CD4-positive, alpha-beta memory T cell (primary cell): ENCODE measurements at regions not wholly inside any gene's neighbourhood (a gene's known extent, or its start where the extent isn't known, plus 50 kb on each side); places are given as distances from the start of the nearest gene placed in this dataset.

Source experiments
- CTCF ChIA-PET: fragments of 350-600 bp; sonication (Branson Sonifier 250); formaldehyde crosslinking; loops from one replicate; lab custom pipeline; 2021; ENCODE audit warnings: inconsistent platforms; ENCODE audit not compliant: partially characterized antibody; lab: Charles Lee
- POLR2A ChIA-PET: fragments of 350-600 bp; sonication (Branson Sonifier 250); formaldehyde crosslinking; loops from one replicate; lab custom pipeline; 2021; ENCODE audit not compliant: partially characterized antibody; lab: Charles Lee
- DNase-seq, 5 donors: peaks; one replicate each; pipeline versions ENCODE4 v3.0.0 to v3.0.0-alpha.2; 2020 to 2022; ENCODE audit warnings: mixed read lengths in 1 of 5
- H3K27ac ChIP-seq: one replicate; pipeline ENCODE4 v1.7.0; 2013; ENCODE audit warnings: low read depth, low read length
- H3K27me3 ChIP-seq: 2 replicates; pipeline ENCODE4 v1.7.0; 2013; ENCODE audit warnings: mild to moderate bottlenecking, low read length, moderate library complexity; ENCODE audit not compliant: insufficient read depth
- H3K36me3 ChIP-seq: 2 replicates; pipeline ENCODE4 v1.7.0; 2013; ENCODE audit warnings: mild to moderate bottlenecking, low read length, moderate library complexity; ENCODE audit not compliant: insufficient read depth
- H3K4me1 ChIP-seq: 2 replicates; pipeline ENCODE4 v1.7.0; 2013; ENCODE audit warnings: mild to moderate bottlenecking, low read length, moderate library complexity; ENCODE audit not compliant: insufficient read depth
- H3K4me3 ChIP-seq, 2 donors: one replicate each; pipeline ENCODE4 v1.7.0; 2013; ENCODE audit warnings: low read length in 2 of 2, mild to moderate bottlenecking in 1 of 2
- H3K9me3 ChIP-seq, 2 donors: one replicate each; pipeline ENCODE4 v1.7.0; 2013; ENCODE audit warnings: low read length in 2 of 2, control low read depth in 1 of 2; ENCODE audit not compliant: control insufficient read depth in 1 of 2
- H3K27ac Mint-ChIP-seq, 7 donors: one replicate each; pipeline ENCODE4 v1.8.0; 2020 to 2021; ENCODE audit warnings: mixed read lengths in 7 of 7, mild to moderate bottlenecking in 6 of 7, inconsistent platforms in 3 of 7, moderate library complexity in 3 of 7
- H3K27me3 Mint-ChIP-seq, 2 donors: one replicate each; pipeline ENCODE4 v1.8.0; 2020 to 2021; ENCODE audit warnings: mixed read lengths in 2 of 2
- H3K36me3 Mint-ChIP-seq, 2 donors: one replicate each; pipeline ENCODE4 v1.8.0; 2020 to 2021; ENCODE audit warnings: mixed read lengths in 2 of 2, inconsistent platforms in 1 of 2, mild to moderate bottlenecking in 1 of 2
- H3K4me1 Mint-ChIP-seq, 4 donors: one replicate each; pipeline ENCODE4 v1.8.0; 2020 to 2021; ENCODE audit warnings: mixed read lengths in 4 of 4, mild to moderate bottlenecking in 1 of 4
- H3K4me3 Mint-ChIP-seq, 8 donors: one replicate each; pipeline ENCODE4 v1.8.0; 2020 to 2021; ENCODE audit warnings: mixed read lengths in 8 of 8, mild to moderate bottlenecking in 7 of 8, moderate library complexity in 6 of 8, inconsistent platforms in 3 of 8
- H3K9me3 Mint-ChIP-seq, 8 donors: one replicate each; pipeline ENCODE4 v1.8.0; 2020 to 2021; ENCODE audit warnings: mixed read lengths in 8 of 8, mild to moderate bottlenecking in 5 of 8, inconsistent platforms in 3 of 8, moderate library complexity in 1 of 8
- intact Hi-C: fragments of 100-400 bp; cut with micrococcal nuclease; formaldehyde crosslinking; loops from one replicate; pipeline ENCODE4 v1.15.1; 2023

DNA sequence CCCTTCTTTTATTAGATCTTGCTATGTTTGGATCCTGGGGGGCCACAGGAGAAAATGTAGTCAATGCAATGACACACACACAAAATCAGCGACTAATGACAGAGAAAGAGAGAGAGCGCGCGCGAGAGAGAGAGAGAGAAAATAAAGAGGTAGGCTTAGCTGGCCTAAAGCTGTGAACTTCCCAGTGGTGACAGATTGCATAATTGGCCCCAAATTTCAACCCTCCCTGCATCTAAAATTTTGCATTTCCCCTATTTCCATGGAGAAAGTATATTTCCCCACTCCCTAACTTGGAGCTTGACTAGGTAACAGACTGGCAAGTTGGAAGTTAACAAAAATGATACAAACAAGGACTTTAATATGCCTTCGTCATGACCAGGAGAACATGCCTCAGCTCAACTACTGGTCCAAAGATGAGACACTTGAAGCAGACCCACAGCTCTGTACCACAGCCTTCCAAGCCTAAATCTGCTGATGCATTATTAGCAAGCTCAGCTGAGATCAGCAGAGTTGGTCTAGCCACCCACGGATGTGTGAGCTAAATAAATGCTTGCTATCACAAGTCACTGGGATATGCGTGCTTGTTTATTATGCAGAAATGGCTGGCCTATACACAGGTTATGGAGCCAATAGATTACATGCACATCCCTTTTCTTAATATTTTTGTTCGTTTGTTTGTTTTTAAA is 118.1 kb upstream of the PRDM1 start:
- peaks cover 0 to 11% of the 10 kb centered on the region in 2 donors for H3K9me3 ChIP-seq
- no peaks in the 10 kb centered on the region for H3K4me1 ChIP-seq
- Mint-ChIP-seq H3K4me1 (no peaks in the 10 kb centered on the region), H3K36me3 (peaks cover 10 to 12% of the 10 kb centered on the region in 2 donors), H3K27ac (no peak overlapping the region), H3K27me3 (no peaks in the 10 kb centered on the region), H3K4me3 (no peak overlapping the region), H3K9me3 (peaks cover 3 to 49% (median 31%) of the 10 kb centered on the region in 8 donors)
- intact Hi-C loops = no loop called here
- H3K27me3 ChIP-seq = no peaks in the 10 kb centered on the region
- H3K36me3 ChIP-seq = no peaks in the 10 kb centered on the region
- DNase-seq = no peak
- H3K4me3 ChIP-seq = no peak overlapping the region
- no peak overlapping the region for H3K27ac ChIP-seq
- ChIA-PET CTCF (no interaction called here), POLR2A (no interaction called here)

DNA sequence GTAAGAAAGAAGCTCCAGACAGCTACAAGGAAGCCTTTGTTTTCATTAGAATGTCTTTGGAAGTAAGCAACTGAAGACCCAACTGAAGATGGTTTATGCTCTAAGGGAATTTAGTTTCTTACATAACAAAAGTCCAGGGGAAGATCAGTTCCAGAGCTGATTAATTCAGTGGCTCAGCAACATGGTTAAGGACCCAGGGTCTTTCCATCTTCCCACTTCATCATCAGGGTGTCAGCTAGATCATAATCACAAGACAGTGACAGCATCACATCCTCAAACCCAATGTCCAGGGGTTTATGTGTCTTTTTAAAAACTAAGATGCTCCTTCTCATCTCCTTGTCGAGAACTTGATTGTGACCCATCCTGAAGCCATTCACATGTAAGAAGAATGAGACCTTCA is 119.7 kb upstream of the PRDM1 start:
- Histone ChIP-seq H3K4me1 (no peaks in the 10 kb centered on the region), H3K27me3 (no peaks in the 10 kb centered on the region), H3K36me3 (no peaks in the 10 kb centered on the region), H3K27ac (no peak overlapping the region), H3K9me3 (no peaks in the 10 kb centered on the region), H3K4me3 (no peak overlapping the region)
- H3K4me1 Mint-ChIP-seq = no peaks in the 10 kb centered on the region
- no peak overlapping the region for H3K27ac Mint-ChIP-seq
- intact Hi-C loops = no loop called here
- no peak for DNase-seq
- H3K9me3 Mint-ChIP-seq = peaks cover 2 to 33% (median 16%) of the 10 kb centered on the region in 8 donors
- no peak overlapping the region for H3K4me3 Mint-ChIP-seq
- CTCF ChIA-PET = no interaction called here
- no peaks in the 10 kb centered on the region for H3K27me3 Mint-ChIP-seq
- POLR2A ChIA-PET = interaction anchor here (1.2 kb wide), 1 partner anchor 53 kb away, joined by 3 read pairs; no protein-coding TSS in a partner anchor
- peaks cover 3% of the 10 kb centered on the region in 2 donors for H3K36me3 Mint-ChIP-seq

- CTCF ChIA-PET = no interaction called here
- intact Hi-C loops = no loop called here
These were observed 121.0 kb upstream of the PRDM1 start for GRCh38 chr6:105964979-105965760.

GRCh38 chr6:105954148-105954547 is 132.0 kb upstream of the PRDM1 start:
- intact Hi-C loops = no loop called here

More at GRCh38 chr6:105964979-105965760, 121.0 kb upstream of the PRDM1 start:
- no peak for DNase-seq
- Mint-ChIP-seq H3K36me3 (peaks cover 3% of the 10 kb centered on the region in 2 donors), H3K4me3 (no peak overlapping the region), H3K9me3 (peaks cover 0 to 22% (median 13%) of the 10 kb centered on the region in 8 donors), H3K4me1 (no peaks in the 10 kb centered on the region), H3K27ac (no peak overlapping the region), H3K27me3 (no peaks in the 10 kb centered on the region)
- Histone ChIP-seq H3K4me1 (no peaks in the 10 kb centered on the region), H3K27me3 (no peaks in the 10 kb centered on the region), H3K9me3 (no peaks in the 10 kb centered on the region), H3K4me3 (no peak overlapping the region), H3K36me3 (no peaks in the 10 kb centered on the region), H3K27ac (no peak overlapping the region)
- POLR2A ChIA-PET = no interaction called here

DNA sequence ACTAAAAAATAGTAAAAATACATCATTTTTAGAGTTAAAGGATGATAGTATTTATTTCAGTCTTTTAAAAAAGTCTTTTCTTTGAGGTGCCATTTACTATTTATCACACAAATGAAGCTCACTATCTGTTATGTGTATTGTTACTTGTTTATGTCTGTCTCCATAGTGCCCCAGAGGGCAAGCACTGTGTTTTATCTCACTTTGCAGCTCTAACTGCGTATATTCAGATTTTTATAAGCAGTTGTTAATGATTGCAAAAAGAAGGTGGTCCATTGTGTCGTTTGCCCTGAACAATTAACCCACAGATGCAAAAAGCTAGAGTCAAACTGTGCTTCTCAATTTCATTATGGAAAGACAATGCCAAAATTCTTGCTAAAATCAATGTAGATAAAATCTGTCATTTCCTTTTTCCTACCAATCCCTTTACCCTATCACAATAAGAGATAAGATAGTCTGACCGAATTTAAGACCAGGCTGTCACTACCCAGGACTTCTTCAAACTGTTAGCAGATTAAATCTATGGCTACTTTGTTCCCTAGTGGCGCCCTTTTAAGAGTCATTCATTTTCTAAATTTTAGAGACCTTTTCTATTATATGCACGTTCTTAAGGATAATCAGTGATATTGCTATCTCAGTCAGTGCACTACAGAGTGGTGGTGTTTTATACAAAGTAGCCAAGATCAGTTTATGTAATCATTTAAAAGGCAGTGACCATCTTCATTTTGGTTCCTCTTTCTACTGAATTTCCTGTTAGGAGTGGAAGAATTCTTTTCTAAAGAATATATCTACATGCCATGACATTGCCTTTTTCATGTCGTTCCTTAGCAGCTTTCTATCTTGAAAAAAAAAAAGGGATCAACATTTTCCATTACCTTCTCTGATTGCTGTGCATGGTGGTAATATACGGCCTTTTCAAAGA is 133.1 kb upstream of the PRDM1 start:
- intact Hi-C loops = no loop called here
- Mint-ChIP-seq H3K27ac (no peak overlapping the region), H3K4me1 (no peaks in the 10 kb centered on the region), H3K27me3 (no peaks in the 10 kb centered on the region), H3K36me3 (no peaks in the 10 kb centered on the region), H3K4me3 (no peak overlapping the region), H3K9me3 (no peaks in the 10 kb centered on the region)
- Histone ChIP-seq H3K27me3 (no peaks in the 10 kb centered on the region), H3K27ac (no peak overlapping the region), H3K4me1 (no peaks in the 10 kb centered on the region), H3K36me3 (no peaks in the 10 kb centered on the region), H3K9me3 (no peaks in the 10 kb centered on the region), H3K4me3 (no peak overlapping the region)
- CTCF ChIA-PET = no interaction called here
- DNase-seq = no peak
- POLR2A ChIA-PET = no interaction called here

More at GRCh38 chr6:105954148-105954547, 132.0 kb upstream of the PRDM1 start:
- H3K4me3 ChIP-seq = no peak overlapping the region
- no peaks in the 10 kb centered on the region for H3K4me1 ChIP-seq
- H3K27me3 Mint-ChIP-seq = no peaks in the 10 kb centered on the region
- CTCF ChIA-PET = no interaction called here
- no peaks in the 10 kb centered on the region for H3K4me1 Mint-ChIP-seq
- no peak overlapping the region for H3K4me3 Mint-ChIP-seq
- H3K36me3 Mint-ChIP-seq = no peaks in the 10 kb centered on the region
- no peaks in the 10 kb centered on the region for H3K9me3 ChIP-seq
- POLR2A ChIA-PET = no interaction called here
- H3K27ac Mint-ChIP-seq = no peak overlapping the region
- no peaks in the 10 kb centered on the region for H3K27me3 ChIP-seq
- DNase-seq = no peak
- no peak overlapping the region for H3K27ac ChIP-seq
- no peaks in the 10 kb centered on the region for H3K36me3 ChIP-seq
- H3K9me3 Mint-ChIP-seq = no peaks in the 10 kb centered on the region

DNA sequence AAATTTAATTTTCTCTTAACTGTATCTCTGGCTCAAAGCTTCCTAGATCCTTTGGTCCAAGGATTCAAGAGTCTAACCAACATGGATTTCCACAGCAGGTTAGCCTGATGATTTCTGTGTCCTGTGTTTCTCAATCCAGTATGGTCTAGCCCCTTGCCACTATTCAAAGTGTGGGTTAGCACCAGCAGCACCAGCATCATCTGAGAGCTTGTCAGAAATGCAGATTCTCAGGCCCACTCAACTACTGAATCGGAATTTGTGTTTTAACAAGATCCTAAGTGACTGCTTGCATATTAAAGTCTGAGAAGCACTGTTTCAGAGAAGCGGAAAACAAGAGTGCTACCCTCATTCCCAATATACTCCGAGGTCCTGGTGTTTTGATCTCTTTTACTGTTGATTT is 133.8 kb upstream of the PRDM1 start:
- H3K4me1 Mint-ChIP-seq = no peaks in the 10 kb centered on the region
- H3K4me3 Mint-ChIP-seq = no peak overlapping the region
- Histone ChIP-seq H3K4me3 (no peak overlapping the region), H3K27me3 (no peaks in the 10 kb centered on the region), H3K4me1 (no peaks in the 10 kb centered on the region), H3K36me3 (no peaks in the 10 kb centered on the region), H3K27ac (no peak overlapping the region), H3K9me3 (no peaks in the 10 kb centered on the region)
- intact Hi-C loops = no loop called here
- H3K36me3 Mint-ChIP-seq = no peaks in the 10 kb centered on the region
- no peak overlapping the region for H3K27ac Mint-ChIP-seq
- ChIA-PET CTCF (no interaction called here), POLR2A (no interaction called here)
- H3K9me3 Mint-ChIP-seq = no peaks in the 10 kb centered on the region
- no peak for DNase-seq
- H3K27me3 Mint-ChIP-seq = no peaks in the 10 kb centered on the region

- Histone ChIP-seq H3K4me1 (no peaks in the 10 kb centered on the region), H3K27ac (no peak overlapping the region), H3K4me3 (no peak overlapping the region), H3K9me3 (no peaks in the 10 kb centered on the region), H3K36me3 (no peaks in the 10 kb centered on the region), H3K27me3 (no peaks in the 10 kb centered on the region)
- intact Hi-C loops = no loop called here
- DNase-seq = peak in 1 of 5 donors; percentile 39
- Mint-ChIP-seq H3K27ac (no peak overlapping the region), H3K9me3 (no peaks in the 10 kb centered on the region), H3K27me3 (no peaks in the 10 kb centered on the region), H3K4me3 (no peak overlapping the region), H3K36me3 (no peaks in the 10 kb centered on the region), H3K4me1 (no peaks in the 10 kb centered on the region)
- ChIA-PET POLR2A (no interaction called here), CTCF (no interaction called here)
These were observed 134.8 kb upstream of the PRDM1 start for GRCh38 chr6:105951322-105951721.
